ENCODE measurements at regions not wholly inside any gene's neighbourhood (a gene's known extent, or its start where the extent isn't known, plus 50 kb on each side); places are given as distances from the start of the nearest gene placed in this dataset.
A peak's percentile ranks its signal among the peaks of the same experiment; 100 is the strongest.
"Not testable (repeated sequence)": the region's sequence is repeated elsewhere in the genome, so short reads cannot be mapped to it uniquely, and the experiment has no call there.

DNA sequence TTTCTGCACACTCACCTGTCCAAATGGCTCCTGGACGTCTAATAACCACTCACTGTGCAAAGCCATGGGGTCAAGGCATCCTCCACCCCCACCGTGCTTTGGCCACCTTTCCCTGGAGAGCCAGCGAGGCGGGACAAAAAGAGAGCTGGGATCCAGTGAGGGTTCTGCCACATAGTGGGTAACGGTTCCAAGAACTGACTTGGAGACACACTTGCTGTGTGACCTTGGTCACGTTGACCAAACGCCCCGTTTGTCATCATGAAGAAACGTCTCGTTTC, 287.2 kb downstream of the TFAP2C start:
- H3K27me3 Mint-ChIP-seq, result peaks cover 20% of the 10 kb centered on the region
- H3K27ac Mint-ChIP-seq, result no peak overlapping the region
- H3K4me3 Mint-ChIP-seq, result no peak overlapping the region

DNA sequence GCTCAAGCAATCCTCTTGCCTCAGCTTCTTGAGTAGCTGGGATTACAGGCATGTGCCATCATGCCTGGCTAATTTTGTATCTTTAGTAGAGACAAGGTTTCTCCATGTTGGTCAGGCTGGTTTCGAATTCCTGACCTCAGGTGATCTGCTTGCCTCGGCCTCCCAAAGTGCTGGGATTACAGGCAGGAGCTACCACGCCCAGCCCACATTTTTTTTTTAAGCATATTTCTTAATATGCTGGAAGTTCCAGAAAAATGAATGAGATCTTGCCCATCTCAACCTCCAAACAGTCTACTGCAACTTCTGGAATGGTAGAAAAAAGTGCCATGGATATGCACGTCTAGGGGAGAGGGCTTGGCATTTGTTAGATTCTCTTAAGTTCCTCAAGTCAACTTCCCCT, 290.9 kb downstream of the TFAP2C start:
- peaks cover 48% of the 10 kb centered on the region for H3K27me3 Mint-ChIP-seq
- not testable (repeated sequence) for H3K4me1 Mint-ChIP-seq, ATAC-seq, H3K9me3 Mint-ChIP-seq, DNase-seq, H3K4me3 Mint-ChIP-seq, H3K27ac Mint-ChIP-seq

More for the DNA sequence above, 287.2 kb downstream of the TFAP2C start:
- DNase-seq, result no peak
- no peak for ATAC-seq
- Mint-ChIP-seq H3K9me3 (peaks cover 0 to 7% of the 10 kb centered on the region in 2 donors), H3K4me1 (no peaks in the 10 kb centered on the region)

DNA sequence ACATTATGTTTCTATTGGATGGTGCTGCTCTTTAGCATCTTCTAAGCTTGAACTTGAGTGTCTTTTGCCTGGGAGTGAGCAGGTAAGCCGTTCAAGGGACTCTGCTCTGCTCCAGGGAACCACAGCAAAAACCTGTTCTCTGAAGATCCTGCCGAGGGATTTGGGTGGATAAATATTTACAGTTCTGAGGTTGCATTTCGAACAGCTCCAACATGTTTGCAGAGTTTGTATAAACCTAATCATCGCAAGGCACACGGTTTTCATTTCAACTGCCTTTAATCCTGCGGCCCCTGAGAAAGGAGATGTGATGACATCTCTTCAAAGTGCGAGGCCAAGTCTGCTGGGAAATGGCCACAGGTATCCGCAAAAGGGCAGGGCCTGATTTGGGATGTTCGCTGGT, 293.4 kb downstream of the TFAP2C start:
- no peaks in the 10 kb centered on the region for H3K9me3 Mint-ChIP-seq
- H3K27me3 Mint-ChIP-seq, result peaks cover 67% of the 10 kb centered on the region
- ATAC-seq (no peak), DNase-seq (no peak)
- no peak overlapping the region for H3K27ac Mint-ChIP-seq
- no peak overlapping the region for H3K4me3 Mint-ChIP-seq
- peaks cover 6% of the 10 kb centered on the region for H3K4me1 Mint-ChIP-seq

- ATAC-seq (no peak), DNase-seq (peak in 1 of 2 donors; percentile 0)
- Mint-ChIP-seq H3K9me3 (no peaks in the 10 kb centered on the region), H3K4me3 (no peak overlapping the region), H3K4me1 (peaks cover 6% of the 10 kb centered on the region), H3K27me3 (peaks cover 87% of the 10 kb centered on the region), H3K27ac (no peak overlapping the region)
Measured at GRCh38 chr20:56924292-56925081, 295.4 kb downstream of the TFAP2C start.

- Mint-ChIP-seq H3K9me3 (no peaks in the 10 kb centered on the region), H3K27me3 (peaks cover 95% of the 10 kb centered on the region), H3K27ac (no peak overlapping the region)
Measured at GRCh38 chr20:56925082-56925830, 296.1 kb downstream of the TFAP2C start.

DNA sequence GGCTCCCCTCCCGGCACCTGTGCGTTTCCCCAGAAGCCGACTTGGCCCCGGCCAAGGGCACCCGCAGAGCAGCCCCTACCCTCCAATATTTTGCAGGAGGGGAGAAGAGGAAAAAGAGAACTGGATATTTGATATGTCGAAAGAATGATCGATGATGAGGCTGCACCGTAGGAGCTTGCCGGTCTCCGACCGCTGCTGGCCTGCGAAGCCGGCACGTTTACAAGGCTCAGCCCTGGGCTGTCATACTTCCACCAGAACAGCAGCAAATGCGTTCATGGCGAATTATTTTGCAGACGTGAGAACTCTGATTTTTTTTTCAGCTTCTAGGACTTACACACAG, 296.7 kb downstream of the TFAP2C start:
- Mint-ChIP-seq H3K4me1 (peaks cover 6% of the 10 kb centered on the region), H3K27ac (no peak overlapping the region), H3K9me3 (no peaks in the 10 kb centered on the region), H3K4me3 (no peak overlapping the region), H3K27me3 (peaks cover 100% of the 10 kb centered on the region)
- DNase-seq (no peak), ATAC-seq (no peak)

More at GRCh38 chr20:56925082-56925830, 296.1 kb downstream of the TFAP2C start:
- DNase-seq (no peak), ATAC-seq (no peak)
- Mint-ChIP-seq H3K4me3 (no peak overlapping the region), H3K4me1 (peaks cover 6% of the 10 kb centered on the region)

- peaks cover 6% of the 10 kb centered on the region for H3K4me1 Mint-ChIP-seq
- peaks cover 100% of the 10 kb centered on the region for H3K27me3 Mint-ChIP-seq
- ATAC-seq (no peak), DNase-seq (no peak)
- no peaks in the 10 kb centered on the region for H3K9me3 Mint-ChIP-seq
- H3K4me3 Mint-ChIP-seq, result no peak overlapping the region
- no peak overlapping the region for H3K27ac Mint-ChIP-seq
Measured at GRCh38 chr20:56926501-56926900, 297.4 kb downstream of the TFAP2C start.

DNA sequence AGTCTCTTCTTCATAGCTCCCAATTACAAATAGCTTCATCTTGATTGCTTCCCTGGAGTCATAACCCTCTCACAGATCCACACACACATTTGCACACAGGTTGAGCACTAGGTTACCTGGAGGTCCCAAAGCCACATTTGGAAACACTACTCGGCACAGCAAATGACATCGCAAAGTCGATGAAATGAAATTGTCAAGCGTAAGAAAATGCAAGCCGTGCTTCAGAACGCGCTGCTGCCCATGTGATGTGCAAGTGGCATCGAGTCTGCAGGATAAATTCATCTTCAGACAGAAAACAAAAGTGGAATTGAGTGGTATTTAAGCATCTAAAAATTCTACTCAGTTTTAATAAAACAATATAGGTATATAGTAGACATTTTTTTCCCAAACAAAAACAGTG, 298.0 kb downstream of the TFAP2C start:
- no peaks in the 10 kb centered on the region for H3K9me3 Mint-ChIP-seq
- H3K4me3 Mint-ChIP-seq, result no peak overlapping the region
- peaks cover 6% of the 10 kb centered on the region for H3K4me1 Mint-ChIP-seq
- no peak overlapping the region for H3K27ac Mint-ChIP-seq
- peaks cover 96% of the 10 kb centered on the region for H3K27me3 Mint-ChIP-seq
- DNase-seq (no peak), ATAC-seq (no peak)

DNA sequence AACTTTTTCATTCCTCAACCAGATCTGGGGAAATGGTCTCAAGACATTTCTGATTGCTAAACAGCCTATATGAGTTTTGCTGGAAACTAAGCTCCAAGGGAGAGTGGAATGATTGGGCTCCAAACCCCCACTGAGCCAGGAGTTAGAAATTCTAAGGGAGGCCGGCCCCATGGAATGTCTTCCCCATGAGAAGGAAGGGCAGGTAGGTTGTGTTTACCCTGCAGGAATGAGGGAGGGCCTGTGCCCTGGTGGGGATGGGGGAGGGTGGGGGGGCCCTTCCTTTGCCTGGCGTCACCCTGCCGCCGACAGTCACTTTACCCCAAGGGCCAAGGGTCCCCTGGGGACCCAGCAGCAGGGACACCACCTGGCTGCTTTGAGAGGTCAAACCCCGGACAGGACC, 298.9 kb downstream of the TFAP2C start:
- Mint-ChIP-seq H3K9me3 (no peaks in the 10 kb centered on the region), H3K27ac (no peak overlapping the region), H3K4me1 (peaks cover 6% of the 10 kb centered on the region), H3K27me3 (peaks cover 93% of the 10 kb centered on the region), H3K4me3 (no peak overlapping the region)
- DNase-seq, result no peak
- ATAC-seq, result no peak

GRCh38 chr20:56929606-56930005, 300.5 kb downstream of the TFAP2C start:
- DNase-seq (no peak), ATAC-seq (no peak)
- H3K27ac Mint-ChIP-seq, result no peak overlapping the region
- H3K27me3 Mint-ChIP-seq, result peaks cover 80% of the 10 kb centered on the region
- peaks cover 6% of the 10 kb centered on the region for H3K4me1 Mint-ChIP-seq
- no peaks in the 10 kb centered on the region for H3K9me3 Mint-ChIP-seq
- H3K4me3 Mint-ChIP-seq, result no peak overlapping the region

DNA sequence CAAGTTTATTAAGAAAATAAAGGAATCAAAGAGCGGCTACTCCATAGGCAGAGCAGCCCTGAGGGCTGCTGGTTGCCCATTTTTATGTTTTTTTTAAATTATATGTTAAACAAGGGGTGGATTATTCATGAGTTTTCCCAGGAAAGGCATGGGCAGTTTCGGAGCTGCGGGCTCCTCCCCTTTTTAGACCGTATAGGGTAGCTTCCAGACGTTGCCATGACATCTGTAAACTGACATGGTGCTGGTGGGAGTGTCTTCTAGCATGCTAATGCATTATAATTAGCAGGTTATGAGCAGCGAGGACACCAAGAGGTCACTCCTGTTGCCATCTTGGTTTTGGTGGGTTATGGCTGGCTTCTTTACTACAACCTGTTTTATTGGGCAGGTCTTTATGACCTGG, 301.8 kb downstream of the TFAP2C start:
- Mint-ChIP-seq H3K27me3 (peaks cover 68% of the 10 kb centered on the region), H3K9me3 (no peaks in the 10 kb centered on the region), H3K4me1 (no peaks in the 10 kb centered on the region), H3K27ac (no peak overlapping the region), H3K4me3 (no peak overlapping the region)
- DNase-seq (no peak), ATAC-seq (no peak)

DNA sequence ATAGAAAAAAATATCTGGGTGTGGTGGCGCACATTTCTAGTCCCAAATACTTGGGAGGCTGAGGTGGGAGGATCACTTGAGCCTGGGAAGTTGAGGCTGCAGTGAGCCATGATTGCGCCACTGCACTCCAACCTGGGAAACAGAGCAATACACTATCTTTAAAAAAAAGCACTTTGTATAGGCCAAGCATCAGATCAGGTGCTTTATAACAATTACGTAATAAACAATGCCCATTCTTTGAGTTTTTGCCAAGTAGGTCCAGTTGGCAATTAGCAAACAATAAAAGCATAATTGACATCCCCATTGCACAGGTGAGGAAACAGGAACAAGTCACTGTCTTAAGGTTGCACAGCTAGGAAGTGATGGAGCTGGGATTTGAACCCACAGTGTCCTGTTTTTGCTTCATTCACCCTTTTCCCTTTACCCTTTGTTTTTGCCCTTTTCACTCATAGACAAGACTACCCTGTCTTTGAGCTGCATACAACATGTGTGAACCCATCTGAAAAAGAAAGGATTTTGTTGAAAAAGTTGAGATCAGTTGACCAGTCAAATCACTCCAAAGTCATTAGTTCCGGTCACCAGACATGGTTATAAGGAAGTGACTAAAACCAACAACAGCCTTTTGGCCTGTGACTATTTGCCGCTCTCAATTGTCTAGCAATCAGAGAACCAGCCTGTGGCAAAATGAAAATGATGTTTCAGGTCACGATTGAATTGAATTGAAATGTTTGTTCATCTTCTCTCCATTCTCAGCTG, 303.6 kb downstream of the TFAP2C start:
- H3K9me3 Mint-ChIP-seq, result no peaks in the 10 kb centered on the region
- peaks cover 49% of the 10 kb centered on the region for H3K27me3 Mint-ChIP-seq
- H3K27ac Mint-ChIP-seq, result no peak overlapping the region
- DNase-seq (no peak), ATAC-seq (no peak)
- no peaks in the 10 kb centered on the region for H3K4me1 Mint-ChIP-seq
- no peak overlapping the region for H3K4me3 Mint-ChIP-seq

DNA sequence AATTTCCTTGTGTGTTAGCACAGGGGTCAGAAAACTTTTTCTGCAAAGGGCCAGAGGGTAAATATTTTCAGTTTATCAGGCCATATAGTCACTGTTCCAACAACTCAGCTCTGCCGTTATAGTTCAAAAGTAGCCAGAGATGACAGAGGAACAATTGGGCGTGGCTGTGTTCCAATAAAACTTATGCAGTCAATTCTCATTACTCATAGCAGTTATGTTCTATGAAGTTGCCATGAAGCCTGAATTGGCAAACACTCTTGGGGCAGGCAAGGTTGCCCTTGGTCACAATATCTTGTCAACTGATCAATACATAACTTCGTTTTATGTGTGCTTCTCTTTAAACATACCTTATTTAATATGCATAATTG, 304.2 kb downstream of the TFAP2C start:
- Mint-ChIP-seq H3K27me3 (peaks cover 43% of the 10 kb centered on the region), H3K9me3 (no peaks in the 10 kb centered on the region), H3K4me3 (no peak overlapping the region), H3K4me1 (no peaks in the 10 kb centered on the region), H3K27ac (no peak overlapping the region)
- DNase-seq, result no peak
- no peak for ATAC-seq

DNA sequence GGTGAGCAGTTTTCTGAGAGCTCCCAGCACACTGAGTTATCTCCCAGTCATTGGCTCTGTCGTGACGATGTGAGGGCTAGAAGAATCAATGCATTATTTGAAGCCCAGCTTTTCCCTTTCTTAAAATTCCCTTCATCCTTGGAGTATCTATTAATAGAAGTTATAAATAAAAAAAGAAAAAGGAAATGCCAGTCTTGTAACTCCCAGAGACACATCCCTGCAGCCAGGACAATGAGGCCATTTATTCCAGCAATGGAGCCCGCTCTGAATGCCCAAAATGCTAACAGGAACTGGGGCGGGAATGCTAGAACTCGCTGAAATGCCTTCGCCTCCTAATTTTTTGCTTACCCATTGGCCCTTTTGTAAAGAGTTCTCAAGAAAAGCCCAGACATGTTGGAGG, 305.8 kb downstream of the TFAP2C start:
- Mint-ChIP-seq H3K27me3 (peaks cover 42% of the 10 kb centered on the region), H3K4me1 (no peaks in the 10 kb centered on the region), H3K9me3 (no peaks in the 10 kb centered on the region), H3K27ac (no peak overlapping the region), H3K4me3 (no peak overlapping the region)
- no peak for DNase-seq
- no peak for ATAC-seq

- Mint-ChIP-seq H3K27ac (no peak overlapping the region), H3K9me3 (no peaks in the 10 kb centered on the region), H3K27me3 (peaks cover 31% of the 10 kb centered on the region), H3K4me3 (no peak overlapping the region), H3K4me1 (no peaks in the 10 kb centered on the region)
- no peak for DNase-seq
- no peak for ATAC-seq
Measured at GRCh38 chr20:56940466-56940865, 311.4 kb downstream of the TFAP2C start.

DNA sequence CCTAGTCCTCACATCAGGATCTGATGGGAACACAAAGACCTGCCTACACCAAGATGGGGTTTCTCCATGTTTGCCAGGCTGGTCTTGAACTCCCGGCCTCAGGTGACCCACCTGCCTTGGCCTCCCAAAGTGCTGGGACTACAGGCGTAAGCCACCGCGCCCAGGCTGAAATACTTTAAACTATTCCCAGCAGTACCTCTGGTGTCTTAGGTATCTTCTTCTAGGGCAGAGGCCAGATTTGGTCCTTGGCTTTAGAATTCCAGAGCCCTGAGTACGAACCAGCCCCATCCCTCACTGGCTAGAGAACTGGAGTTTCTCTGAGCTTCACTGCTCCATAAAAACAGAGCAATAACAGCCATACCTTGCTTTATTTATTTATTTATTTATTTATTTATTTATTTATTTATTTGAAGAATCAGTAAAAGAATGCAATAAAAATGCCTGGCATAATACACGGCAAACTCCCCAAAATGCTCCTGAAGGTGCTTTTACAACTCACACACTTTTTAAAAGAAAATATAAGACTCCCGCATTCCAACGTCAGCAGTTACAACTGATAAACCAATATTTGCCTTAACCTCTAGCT, 312.1 kb downstream of the TFAP2C start:
- Mint-ChIP-seq H3K27me3 (peaks cover 31% of the 10 kb centered on the region), H3K4me3 (no peak overlapping the region), H3K27ac (no peak overlapping the region), H3K4me1 (no peaks in the 10 kb centered on the region), H3K9me3 (no peaks in the 10 kb centered on the region)
- DNase-seq (no peak), ATAC-seq (no peak)
